CD14-positive monocyte (primary cell): ENCODE measurements at regions not wholly inside any gene's neighbourhood (a gene's known extent, or its start where the extent isn't known, plus 50 kb on each side); places are given as distances from the start of the nearest gene placed in this dataset.

ENCODE experiments used
- DNase-seq, 3 donors: peaks; one replicate each; pipeline ENCODE4 v3.0.0-alpha.2; 2011 to 2022
- H2AFZ ChIP-seq: 2 replicates; pipeline ENCODE4 v1.6.0; 2012; ENCODE audit warnings: mild to moderate bottlenecking, low read depth, low read length, inconsistent platforms; ENCODE audit not compliant: insufficient read depth, poor library complexity, severe bottlenecking
- H3K27ac ChIP-seq, 2 donors: 1 replicate in 1 of 2; 2 replicates in 1 of 2; pipeline ENCODE4 v1.5.1; 2012 to 2013; ENCODE audit warnings: low read length in 2 of 2, control low read depth in 1 of 2, inconsistent platforms in 1 of 2, low read depth in 1 of 2, mild to moderate bottlenecking in 1 of 2
- H3K27me3 ChIP-seq, 2 donors: one replicate each; pipeline versions ENCODE4 v1.6.0 to v1.6.1; 2011 to 2013; ENCODE audit warnings: low read length in 2 of 2; ENCODE audit not compliant: control insufficient read depth in 2 of 2, insufficient read depth in 2 of 2
- H3K36me3 ChIP-seq, 2 donors: replicated peaks in 1 of 2; 1 replicate in 1 of 2; 2 replicates in 1 of 2; pipeline versions ENCODE4 v1.5.1 to v1.6.1; 2012 to 2013; ENCODE audit warnings: low read length in 2 of 2, control low read depth in 1 of 2, inconsistent platforms in 1 of 2, mild to moderate bottlenecking in 1 of 2; ENCODE audit not compliant: insufficient read depth in 2 of 2, control insufficient read depth in 1 of 2
- H3K4me1 ChIP-seq, 2 donors: 1 replicate in 1 of 2; 2 replicates in 1 of 2; pipeline versions ENCODE4 v1.5.1 to v1.6.1; 2012 to 2013; ENCODE audit warnings: low read length in 2 of 2, control low read depth in 1 of 2, inconsistent platforms in 1 of 2, mild to moderate bottlenecking in 1 of 2, moderate library complexity in 1 of 2; ENCODE audit not compliant: insufficient read depth in 2 of 2, control insufficient read depth in 1 of 2
- H3K4me2 ChIP-seq: replicated peaks from 2 replicates; pipeline ENCODE3; 2012; ENCODE audit warnings: low read length, moderate library complexity, mild to moderate bottlenecking; ENCODE audit not compliant: poor library complexity, severe bottlenecking; ENCODE audit errors: extremely low read depth
- H3K4me3 ChIP-seq, 3 experiments: fragments of 200-600 bp in 1 of 3; sonication (generic) in 1 of 3; replicated peaks in 1 of 3; 1 replicate in 2 of 3; 2 replicates in 1 of 3; pipeline ENCODE4 v1.5.1; 2011 to 2013; ENCODE audit warnings: low read length in 3 of 3, mild to moderate bottlenecking in 3 of 3, control low read depth in 2 of 3, low read depth in 2 of 3, inconsistent platforms in 1 of 3, moderate library complexity in 1 of 3
- H3K79me2 ChIP-seq: 2 replicates; pipeline ENCODE4 v1.6.0; 2012; ENCODE audit warnings: mild to moderate bottlenecking, control low read depth, inconsistent platforms, low read length, moderate library complexity; ENCODE audit not compliant: insufficient read depth
- H3K9ac ChIP-seq: 2 replicates; pipeline ENCODE4 v1.6.0; 2017; ENCODE audit warnings: low read length, mild to moderate bottlenecking; ENCODE audit not compliant: insufficient read depth, poor library complexity, severe bottlenecking
- H3K9me3 ChIP-seq, 2 donors: replicated peaks in 1 of 2; 1 replicate in 1 of 2; 2 replicates in 1 of 2; pipeline versions ENCODE4 v1.5.1 to v1.6.1; 2012 to 2013; ENCODE audit warnings: low read length in 2 of 2, control low read depth in 1 of 2; ENCODE audit not compliant: control insufficient read depth in 1 of 2, insufficient read depth in 1 of 2
- H4K20me1 ChIP-seq: 2 replicates; pipeline ENCODE4 v1.6.0; 2012; ENCODE audit warnings: mild to moderate bottlenecking, low read length, control low read depth, moderate library complexity; ENCODE audit not compliant: insufficient read depth
- H3K27ac Mint-ChIP-seq, 7 donors: one replicate each; pipeline ENCODE4 v1.8.0; 2020; ENCODE audit warnings: mild to moderate bottlenecking in 7 of 7, mixed read lengths in 7 of 7, moderate library complexity in 6 of 7, inconsistent platforms in 2 of 7
- H3K27me3 Mint-ChIP-seq, 3 donors: one replicate each; pipeline ENCODE4 v1.8.0; 2021 to 2022; ENCODE audit warnings: low read depth in 3 of 3, mild to moderate bottlenecking in 3 of 3, mixed read lengths in 3 of 3, moderate library complexity in 3 of 3, inconsistent platforms in 1 of 3
- H3K36me3 Mint-ChIP-seq, 2 donors: one replicate each; pipeline ENCODE4 v1.8.0; 2020; ENCODE audit warnings: mixed read lengths in 2 of 2, inconsistent platforms in 1 of 2, mild to moderate bottlenecking in 1 of 2
- H3K4me1 Mint-ChIP-seq: one replicate; pipeline ENCODE4 v1.8.0; 2020; ENCODE audit warnings: mild to moderate bottlenecking, mixed read lengths
- H3K4me3 Mint-ChIP-seq, 2 donors: one replicate each; pipeline ENCODE4 v1.8.0; 2020; ENCODE audit warnings: mild to moderate bottlenecking in 2 of 2, mixed read lengths in 2 of 2, moderate library complexity in 1 of 2
- H3K9me3 Mint-ChIP-seq, 7 donors: one replicate each; pipeline ENCODE4 v1.8.0; 2020 to 2022; ENCODE audit warnings: mixed read lengths in 7 of 7, mild to moderate bottlenecking in 6 of 7, moderate library complexity in 6 of 7, inconsistent platforms in 2 of 7
- CTCF ChIP-seq: fragments of 200-600 bp; IDR thresholded peaks from one replicate; pipeline ENCODE4 v1.8.0; 2022; ENCODE audit warnings: antibody characterized with exemption, mild to moderate bottlenecking
- WGBS: methylation state at CpG from one replicate; pipeline ENCODE4 v1.1.5; 2013; ENCODE audit warnings: missing lambda C conversion rate; ENCODE audit not compliant: insufficient coverage; 5-methylcytosine and 5-hydroxymethylcytosine counted together
- intact Hi-C, 2 donors: fragments of 100-400 bp; cut with micrococcal nuclease; formaldehyde crosslinking; loops; one replicate each; pipeline versions ENCODE4 v1.15.0 to v1.15.1; 2023

- H3K36me3 ChIP-seq: no peaks in the 10 kb centered on the region
- H2AFZ ChIP-seq: no peak overlapping the region
- no peak for DNase-seq
- no peak overlapping the region for H3K9ac ChIP-seq
- no peak overlapping the region for H3K4me3 Mint-ChIP-seq
- H4K20me1 ChIP-seq: no peaks in the 10 kb centered on the region
- H3K27me3 Mint-ChIP-seq: peaks cover 0 to 2% (median 0%) of the 10 kb centered on the region in 3 donors
- no peaks in the 10 kb centered on the region for H3K4me1 Mint-ChIP-seq
- H3K4me2 ChIP-seq: no peak overlapping the region
- peaks cover 1 to 13% (median 8%) of the 10 kb centered on the region in 7 donors for H3K9me3 Mint-ChIP-seq
- no peak for TF ChIP-seq CTCF
- H3K36me3 Mint-ChIP-seq: no peaks in the 10 kb centered on the region
- WGBS: no CpG with 5 or more reads among the region's 2 CpGs
- H3K79me2 ChIP-seq: no peaks in the 10 kb centered on the region
- no peak overlapping the region for H3K27ac ChIP-seq
- H3K9me3 ChIP-seq: peaks cover 0 to 2% of the 10 kb centered on the region in 2 donors
- intact Hi-C loops: no loop called here
- H3K27me3 ChIP-seq: no peaks in the 10 kb centered on the region
- H3K4me1 ChIP-seq: no peaks in the 10 kb centered on the region
- no peak overlapping the region for H3K4me3 ChIP-seq
- no peak overlapping the region for H3K27ac Mint-ChIP-seq
Measured at GRCh38 chr6:145071836-145072235, 663.5 kb downstream of the EPM2A start.

- H3K27ac ChIP-seq: no peak overlapping the region
- no peaks in the 10 kb centered on the region for H3K79me2 ChIP-seq
- H3K4me3 ChIP-seq: no peak overlapping the region
- H4K20me1 ChIP-seq: no peaks in the 10 kb centered on the region
- intact Hi-C loops: no loop called here
- WGBS: no CpG with 5 or more reads among the region's 2 CpGs
- H2AFZ ChIP-seq: no peak overlapping the region
- no peak for TF ChIP-seq CTCF
- Mint-ChIP-seq H3K9me3 (peaks cover 2 to 13% (median 8%) of the 10 kb centered on the region in 7 donors), H3K4me1 (no peaks in the 10 kb centered on the region), H3K4me3 (no peak overlapping the region), H3K27ac (no peak overlapping the region), H3K27me3 (peaks cover 0 to 2% (median 0%) of the 10 kb centered on the region in 3 donors), H3K36me3 (no peaks in the 10 kb centered on the region)
- H3K4me2 ChIP-seq: no peak overlapping the region
- no peaks in the 10 kb centered on the region for H3K4me1 ChIP-seq
- H3K27me3 ChIP-seq: no peaks in the 10 kb centered on the region
- no peak for DNase-seq
- H3K36me3 ChIP-seq: no peaks in the 10 kb centered on the region
- H3K9ac ChIP-seq: no peak overlapping the region
- peaks cover 0 to 2% of the 10 kb centered on the region in 2 donors for H3K9me3 ChIP-seq
Measured at GRCh38 chr6:145073811-145074210, 661.5 kb downstream of the EPM2A start.
